ENCODE measurements at regions not wholly inside any gene's neighbourhood (a gene's known extent, or its start where the extent isn't known, plus 50 kb on each side); places are given as distances from the start of the nearest gene placed in this dataset.

DNA sequence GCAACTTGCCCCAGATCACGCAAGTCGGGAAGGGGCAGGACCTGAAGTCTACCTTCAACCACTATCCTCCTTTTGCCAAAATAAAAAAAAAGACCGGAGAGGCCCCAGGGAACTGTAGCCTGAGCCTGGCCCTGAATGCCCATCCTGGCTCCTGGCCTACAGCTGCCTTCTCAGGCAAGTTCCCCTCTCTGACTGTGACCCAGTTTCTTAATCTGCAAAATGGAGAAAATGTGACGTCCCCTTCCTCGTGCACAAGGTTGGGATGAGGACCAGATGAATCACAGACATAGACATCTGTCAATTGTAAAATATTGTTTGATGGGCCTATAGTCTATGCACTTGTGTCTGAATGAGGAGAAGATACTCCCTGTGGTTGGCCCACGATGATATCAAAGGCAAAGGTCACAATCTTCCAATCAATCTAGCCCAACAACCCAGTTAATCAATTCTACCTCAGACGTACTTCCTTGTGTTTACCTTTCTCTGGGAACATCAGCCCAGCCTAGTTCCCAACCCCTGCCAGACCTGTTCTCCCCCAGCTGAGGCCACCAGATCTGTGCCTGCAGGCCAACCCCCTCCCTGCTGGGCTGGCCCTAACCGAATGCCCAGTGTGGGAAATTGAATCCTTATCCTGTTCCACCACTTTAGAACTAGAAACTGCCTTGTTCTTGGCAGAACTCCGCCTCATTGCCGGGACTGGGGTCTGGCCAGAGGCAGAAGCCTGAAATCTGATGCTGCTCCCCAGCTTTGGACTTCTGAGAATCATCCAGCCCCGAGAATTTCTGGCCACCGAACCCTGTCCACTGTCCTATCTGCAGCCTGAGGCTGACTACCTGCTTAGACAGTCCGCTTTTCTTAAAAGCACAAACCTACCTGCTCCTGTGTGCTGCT lies 101.8 kb upstream of the LIPC start:
- DNase-seq (ENCODE audit: low read depth): no peak

DNA sequence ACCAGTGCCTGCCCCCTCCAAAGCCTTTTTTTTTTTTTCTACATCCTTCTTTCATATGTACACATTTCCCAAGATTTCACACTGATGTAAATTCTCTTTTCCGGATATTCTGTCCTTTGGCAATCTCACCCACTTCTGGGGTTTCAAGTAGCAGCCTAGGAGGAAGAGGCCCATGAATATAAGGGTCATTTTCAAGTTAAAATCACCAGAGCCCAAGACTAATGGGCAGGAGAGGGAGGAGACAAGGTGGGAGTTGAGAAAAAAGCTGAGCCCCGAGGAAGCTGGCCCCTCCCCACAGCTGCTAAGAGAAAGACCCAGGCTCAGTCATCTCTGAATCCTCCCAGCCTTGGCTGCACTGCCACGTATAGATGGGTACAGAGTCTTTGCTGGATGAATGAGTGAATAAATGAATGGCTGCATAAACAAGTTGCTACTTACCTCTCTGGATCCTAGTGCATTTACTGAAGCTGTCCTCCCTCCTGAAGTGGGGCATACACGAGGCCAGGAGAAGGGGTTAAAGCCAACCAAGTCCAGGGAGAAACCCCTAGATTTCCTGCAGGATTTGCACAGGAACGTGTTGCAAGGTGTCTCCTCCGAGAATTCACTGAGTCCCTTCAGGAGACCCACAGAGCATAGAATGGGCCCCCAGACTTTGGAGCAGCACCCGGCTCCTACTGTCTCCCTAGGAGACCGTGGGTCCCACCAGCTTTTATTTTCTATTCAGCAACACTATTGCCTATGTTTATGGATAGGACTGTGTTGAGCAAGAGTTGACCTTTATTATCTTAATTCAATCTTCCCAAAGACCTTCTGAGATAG lies 100.8 kb upstream of the LIPC start:
- DNase-seq (ENCODE audit: low read depth): no peak

- no peak for DNase-seq (ENCODE audit: low read depth)
These were observed 100.3 kb upstream of the LIPC start for GRCh38 chr15:58331560-58331912.

DNA sequence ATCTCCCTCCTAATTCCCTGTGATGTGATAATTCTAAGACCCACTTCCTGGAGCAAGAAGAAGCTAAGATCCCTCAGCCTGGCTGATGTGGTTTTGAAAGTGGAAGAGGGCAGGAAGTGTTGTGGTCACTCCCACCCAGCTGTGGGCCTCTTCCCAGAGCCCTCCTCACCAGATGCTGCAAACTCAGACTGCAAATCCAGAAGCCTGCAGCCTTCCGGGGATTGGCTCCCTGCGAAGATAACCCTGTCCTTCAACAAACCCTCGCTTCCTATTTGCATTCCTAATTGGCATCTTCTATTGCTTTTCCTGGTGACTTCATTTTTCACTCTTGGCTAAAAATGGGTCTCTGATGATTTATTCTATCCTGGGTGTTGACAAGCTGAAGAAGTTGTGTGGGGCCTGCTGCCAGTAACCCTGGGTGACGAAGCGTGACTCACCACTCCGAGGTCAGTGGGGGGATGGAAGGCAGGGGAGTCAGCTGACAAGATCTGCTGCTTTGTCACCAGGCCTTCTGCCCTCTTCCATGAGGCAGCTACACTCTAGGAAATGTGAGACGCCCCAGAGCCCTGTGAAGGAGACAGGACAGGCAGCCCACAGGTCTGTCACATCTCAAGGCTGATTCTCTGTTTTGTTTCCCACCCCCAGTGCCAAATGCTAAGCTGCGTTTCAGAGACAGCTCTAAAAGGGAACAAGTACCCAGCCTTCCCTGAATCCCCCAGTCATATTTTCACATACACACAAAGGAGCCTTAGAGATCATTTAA lies 99.7 kb upstream of the LIPC start:
- peak; percentile 55 for DNase-seq (ENCODE audit: low read depth)

DNA sequence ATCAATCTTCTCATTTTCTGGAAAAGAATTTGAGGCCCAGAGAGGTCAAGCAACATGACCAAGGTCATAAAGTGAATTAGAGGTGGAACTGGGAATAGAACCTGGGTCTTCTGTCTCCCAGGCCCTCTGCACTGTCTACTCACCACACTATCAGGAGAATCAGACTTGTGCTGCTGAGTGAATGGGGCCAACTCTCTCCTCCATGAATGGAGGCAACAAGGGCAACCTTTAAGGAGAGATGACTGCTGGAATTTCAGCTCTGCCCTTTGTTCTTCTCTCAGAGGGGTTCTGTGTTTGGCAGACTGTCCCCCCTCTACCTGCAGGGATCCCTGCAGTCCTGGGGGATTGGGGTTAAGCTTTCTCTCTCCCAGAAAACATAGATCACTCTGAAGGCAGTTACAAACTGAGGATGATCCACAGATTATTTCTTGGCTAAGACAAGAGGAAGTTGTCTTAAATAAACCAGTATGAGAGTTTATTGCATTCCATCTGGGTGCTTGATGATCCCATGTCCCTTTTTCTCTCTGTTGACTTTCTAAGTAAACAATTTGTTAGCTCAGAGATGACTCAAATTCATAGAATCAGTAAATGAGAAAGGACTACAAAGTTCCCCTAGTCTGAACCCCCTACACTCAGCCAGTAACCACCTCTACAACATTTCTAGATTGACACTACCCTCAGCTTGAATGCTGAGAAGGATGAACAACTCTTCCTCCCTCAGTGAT lies 99.0 kb upstream of the LIPC start:
- no peak for DNase-seq (ENCODE audit: low read depth)

GRCh38 chr15:58334803-58335202 lies 97.0 kb upstream of the LIPC start:
- DNase-seq (ENCODE audit: low read depth): no peak

DNA sequence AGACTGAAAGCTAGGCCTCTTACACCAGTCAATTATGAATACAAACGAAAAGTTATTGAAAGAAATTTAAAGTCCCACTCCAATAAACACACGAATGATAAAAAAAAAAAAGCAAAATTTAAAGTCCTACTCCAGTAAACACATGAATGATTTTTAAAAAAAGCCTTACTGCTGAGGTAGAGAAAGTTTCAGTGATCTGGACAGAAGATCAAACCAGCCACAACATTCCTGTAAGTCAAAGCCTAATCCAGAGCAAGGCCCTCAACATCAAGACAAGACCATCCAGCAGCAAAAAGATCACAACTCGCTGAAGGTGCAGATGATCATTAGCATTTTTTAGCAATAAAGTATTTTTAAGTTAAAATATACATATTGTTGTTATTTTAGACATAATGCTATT lies 95.6 kb upstream of the LIPC start:
- no peak for DNase-seq (ENCODE audit: low read depth)

GRCh38 chr15:58340176-58340575 lies 91.6 kb upstream of the LIPC start:
- no peak for DNase-seq (ENCODE audit: low read depth)

GRCh38 chr15:58342508-58342907 lies 89.3 kb upstream of the LIPC start:
- no peak for DNase-seq (ENCODE audit: low read depth)

- no peak for DNase-seq (ENCODE audit: low read depth)
These were observed 87.3 kb upstream of the LIPC start for GRCh38 chr15:58344213-58345070.

GRCh38 chr15:58346361-58346760 lies 85.4 kb upstream of the LIPC start:
- no peak for DNase-seq (ENCODE audit: low read depth)

GRCh38 chr15:58348095-58348812 lies 83.5 kb upstream of the LIPC start:
- DNase-seq (ENCODE audit: low read depth): no peak

DNA sequence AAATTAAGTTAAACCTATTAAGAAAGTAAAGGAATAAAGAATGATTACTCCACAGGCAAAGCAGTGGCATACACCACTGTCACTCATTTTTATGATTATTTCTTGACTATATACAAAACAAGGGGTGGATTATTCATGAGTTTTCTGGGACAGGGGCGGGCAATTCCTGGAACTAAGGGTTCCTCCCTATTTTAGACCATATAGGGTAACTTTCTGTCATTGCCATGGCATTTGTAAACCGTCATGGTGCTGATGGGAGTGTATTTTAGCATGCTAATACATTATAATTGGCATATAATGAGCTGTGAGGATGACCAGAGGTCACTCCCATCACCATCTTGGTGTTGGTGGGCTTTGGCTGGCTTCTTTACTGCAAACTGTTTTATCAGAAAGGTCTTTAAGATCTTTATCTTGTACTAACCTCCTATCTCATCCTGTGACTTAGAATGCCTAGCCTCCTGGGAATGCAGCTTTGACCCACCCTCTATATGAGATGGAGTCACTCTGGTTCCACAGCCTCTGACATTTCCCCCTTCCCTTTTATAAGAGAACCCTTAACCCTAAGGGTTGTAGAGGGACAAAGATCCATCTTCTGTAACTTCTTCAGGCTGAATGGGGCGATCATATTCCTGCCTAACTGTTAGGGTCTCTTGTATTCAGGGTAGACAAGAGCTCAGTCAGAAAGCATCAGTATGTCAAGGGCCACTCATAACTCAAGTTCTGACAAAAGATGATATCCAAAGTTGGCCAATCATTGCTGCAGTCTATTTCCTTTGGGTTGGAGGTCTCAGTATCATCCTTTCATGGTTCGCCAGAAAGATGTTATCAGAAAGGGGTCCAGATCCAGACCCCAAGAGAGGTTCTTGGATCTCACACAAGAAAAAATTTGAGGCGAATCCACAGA lies 79.5 kb upstream of the LIPC start:
- no peak for DNase-seq (ENCODE audit: low read depth)

DNA sequence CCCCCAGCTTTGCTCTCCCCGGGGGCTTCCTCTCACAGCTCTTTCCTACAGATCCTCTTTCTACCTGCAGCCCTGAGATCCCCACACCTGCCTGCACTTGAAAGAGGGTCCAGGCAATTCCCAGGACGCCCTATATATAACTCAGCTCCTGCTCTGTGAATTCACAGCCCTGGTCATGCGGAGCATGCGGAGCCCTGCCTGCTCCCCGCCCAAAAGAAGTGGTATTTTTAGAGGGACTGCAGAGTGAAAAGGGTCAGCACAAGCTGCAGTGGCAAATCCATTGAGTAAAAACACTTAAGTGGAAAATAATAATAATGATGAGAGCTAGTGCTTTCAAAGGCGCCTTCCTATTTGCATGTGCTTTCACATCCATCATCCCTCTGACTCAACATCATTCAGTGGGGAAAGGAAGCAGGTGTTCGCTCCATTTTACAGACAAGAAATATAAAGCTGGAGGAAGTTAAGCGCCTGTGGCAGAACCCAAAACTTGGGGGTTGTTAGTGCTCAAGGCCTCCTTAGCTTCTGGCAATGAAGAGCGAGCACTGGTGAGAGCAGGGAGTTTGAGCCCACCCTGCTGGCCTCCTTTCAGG lies 76.3 kb upstream of the LIPC start:
- no peak for DNase-seq (ENCODE audit: low read depth)

DNA sequence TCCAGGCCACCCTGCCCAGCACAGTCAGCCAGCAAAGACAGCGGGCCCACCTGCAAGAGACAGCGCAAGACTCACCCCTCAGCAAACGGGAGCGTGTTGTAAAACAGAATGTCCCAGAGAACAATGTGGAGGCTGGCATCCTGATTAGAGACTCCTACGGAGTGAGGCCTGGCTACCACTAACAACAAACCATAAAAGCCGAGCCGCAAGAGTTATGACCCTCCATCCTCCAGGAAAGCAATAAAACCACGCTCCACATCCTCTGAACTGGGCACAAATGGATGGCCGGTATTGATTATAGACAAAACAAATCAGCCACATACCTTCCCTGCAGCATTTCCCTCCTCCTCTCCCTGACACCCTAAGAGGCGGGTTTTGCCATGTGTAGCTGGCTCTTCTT lies 75.8 kb upstream of the LIPC start:
- DNase-seq (ENCODE audit: low read depth): no peak

DNA sequence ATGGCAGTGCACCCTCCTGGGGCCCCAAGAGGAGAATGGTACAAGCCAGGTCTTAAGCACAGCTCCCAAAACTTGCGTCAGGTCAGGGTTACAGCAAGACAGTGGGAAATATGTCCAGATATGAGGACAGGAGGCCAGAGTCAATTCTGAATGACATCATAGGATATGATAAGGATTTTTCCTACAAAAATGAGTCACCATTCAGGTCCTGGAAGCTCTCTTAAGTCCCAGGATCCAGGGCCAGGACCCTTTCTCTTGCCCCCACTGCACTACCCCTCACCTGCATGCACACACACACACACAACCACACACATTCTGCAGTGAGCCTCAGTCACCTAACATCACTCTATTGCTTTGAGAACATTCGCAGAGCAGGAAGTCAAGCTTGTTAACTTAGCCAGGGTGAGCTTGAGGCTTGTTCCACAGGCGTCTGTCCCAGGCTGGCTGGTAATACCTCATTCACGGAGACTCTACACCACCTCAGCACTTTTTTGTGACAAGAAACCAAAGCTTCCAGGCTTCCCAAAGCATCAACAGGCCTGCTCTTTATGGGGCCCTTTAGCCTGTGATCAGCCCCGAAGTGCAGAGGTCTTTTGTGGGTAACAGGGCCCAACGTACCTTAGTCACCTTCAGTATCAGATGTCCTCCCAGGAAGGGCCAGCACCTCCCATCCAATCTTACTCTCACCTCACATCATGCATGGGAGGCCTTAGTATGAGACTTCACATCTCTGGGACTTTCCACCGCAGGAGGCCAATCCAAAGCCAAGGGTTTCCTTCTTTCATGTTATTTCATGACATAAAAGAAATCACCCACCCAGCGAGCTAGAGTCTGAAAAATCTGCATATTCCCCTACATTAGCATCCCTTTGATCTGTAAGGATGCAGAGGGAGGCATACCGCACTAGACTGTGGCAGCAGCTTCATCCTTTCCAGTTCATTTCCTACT lies 74.0 kb upstream of the LIPC start:
- DNase-seq (ENCODE audit: low read depth): no peak

DNA sequence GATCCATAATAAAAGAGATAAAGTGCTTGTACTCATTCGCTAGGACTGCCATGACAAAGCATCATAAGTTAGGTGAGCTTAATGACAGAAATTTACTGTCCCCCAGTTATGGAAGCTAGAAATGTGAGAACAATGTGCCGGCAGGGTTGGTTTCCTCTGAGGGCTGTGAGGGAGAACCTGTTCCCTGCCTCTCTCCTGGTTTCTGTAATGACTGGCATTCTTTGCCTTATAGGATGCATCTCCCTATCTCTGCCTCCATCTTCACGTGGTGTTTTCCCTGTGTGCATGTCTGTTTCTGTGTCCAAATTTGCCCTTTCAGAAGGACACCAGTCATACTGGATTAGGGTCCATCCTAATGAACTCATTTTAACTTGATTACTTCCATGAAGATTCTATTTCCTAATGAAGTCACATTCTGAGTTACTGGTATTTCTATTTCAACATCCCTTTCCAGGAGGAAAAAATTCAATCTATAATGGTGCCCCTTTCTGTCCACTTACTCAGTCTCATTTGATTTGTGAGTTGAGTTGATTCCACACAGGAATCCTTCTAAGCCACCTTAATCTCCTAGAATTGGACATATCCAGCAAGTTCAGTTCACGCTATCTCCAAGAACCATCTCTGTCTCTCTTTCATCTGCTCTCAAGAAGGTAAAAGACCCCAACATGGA lies 71.2 kb upstream of the LIPC start:
- no peak for DNase-seq (ENCODE audit: low read depth)

Measured in stimulated activated CD8-positive, alpha-beta memory T cell treated with anti-CD3 and anti-CD28 coated beads, Interleukin-15, amount 100 ng/mL, for 24 hours (primary cell).